HepG2 (cell line): ENCODE measurements at regions not wholly inside any gene's neighbourhood (a gene's known extent, or its start where the extent isn't known, plus 50 kb on each side); places are given as distances from the start of the nearest gene placed in this dataset.

Experiments used
- EP300 ChIP-seq, 3 experiments: sonication (generic) in 1 of 3; formaldehyde crosslinking in 1 of 3; IDR thresholded peaks; 2 replicates each; pipeline versions ENCODE4 v1.5.1 to v1.6.1; 2011 to 2020; ENCODE audit warnings: low read depth in 2 of 3, low read length in 2 of 3, borderline replicate concordance in 1 of 3, improper control_type of control experiment in 1 of 3, mild to moderate bottlenecking in 1 of 3, missing genetic modification reagents in 1 of 3, moderate library complexity in 1 of 3
- FOXC1 ChIP-seq: sonication (generic); formaldehyde crosslinking; IDR thresholded peaks from 2 replicates; pipeline ENCODE4 v1.8.0; 2022; ENCODE audit warnings: mild to moderate bottlenecking, missing genetic modification reagents, borderline replicate concordance
- FOXJ3 ChIP-seq: sonication (generic); formaldehyde crosslinking; IDR thresholded peaks from 2 replicates; pipeline ENCODE4 v1.4.0; 2020; ENCODE audit warnings: missing genetic modification reagents, mild to moderate bottlenecking, borderline replicate concordance
- HOXA5 ChIP-seq: sonication (generic); formaldehyde crosslinking; IDR thresholded peaks from 2 replicates; pipeline ENCODE4 v1.4.0; 2020; ENCODE audit warnings: missing genetic modification reagents
- MLLT10 ChIP-seq: sonication (generic); formaldehyde crosslinking; IDR thresholded peaks from 2 replicates; pipeline ENCODE4 v1.4.0; 2020; ENCODE audit warnings: missing genetic modification reagents
- MTF1 ChIP-seq: sonication (generic); formaldehyde crosslinking; IDR thresholded peaks from 2 replicates; pipeline ENCODE4 v1.5.0; 2020; ENCODE audit warnings: missing genetic modification reagents
- SNRNP70 ChIP-seq: fragments of 200-400 bp; formaldehyde crosslinking; IDR thresholded peaks from 2 replicates; pipeline ENCODE4 v1.6.1; 2017; ENCODE audit warnings: mild to moderate bottlenecking, low read depth, low read length, moderate library complexity
- ZFP37 ChIP-seq: sonication (generic); formaldehyde crosslinking; IDR thresholded peaks from 2 replicates; pipeline ENCODE4 v1.4.0; 2020; ENCODE audit warnings: missing genetic modification reagents, borderline replicate concordance
- ZNF598 ChIP-seq: sonication (generic); formaldehyde crosslinking; IDR thresholded peaks from 2 replicates; pipeline ENCODE4 v1.5.1; 2020; ENCODE audit warnings: mild to moderate bottlenecking, missing genetic modification reagents, borderline replicate concordance
- ZNF670 ChIP-seq: sonication (generic); formaldehyde crosslinking; IDR thresholded peaks from 2 replicates; pipeline ENCODE4 v1.8.0; 2022; ENCODE audit warnings: mild to moderate bottlenecking, missing genetic modification reagents, borderline replicate concordance
- TF ChIP-seq, protein P1 (sequence below): sonication (generic); formaldehyde crosslinking; IDR thresholded peaks from 2 replicates; pipeline ENCODE4 v1.4.0; 2020; ENCODE audit warnings: missing genetic modification reagents, borderline replicate concordance
- TF ChIP-seq, protein P2 (sequence below): sonication (generic); formaldehyde crosslinking; IDR thresholded peaks from 2 replicates; pipeline ENCODE4 v1.4.0; 2020; ENCODE audit warnings: low read depth, mild to moderate bottlenecking, missing genetic modification reagents
- TF ChIP-seq, protein P3 (sequence below): IDR thresholded peaks from 2 replicates; pipeline ENCODE4 v1.6.1; 2018; ENCODE audit warnings: missing genetic modification reagents, mild to moderate bottlenecking, missing compliant biosample characterization
- TF ChIP-seq, protein P4 (sequence below): sonication (generic); formaldehyde crosslinking; IDR thresholded peaks from 2 replicates; pipeline ENCODE4 v1.5.1; 2020; ENCODE audit warnings: missing genetic modification reagents, mild to moderate bottlenecking, borderline replicate concordance
- TF ChIP-seq, protein P5 (sequence below): IDR thresholded peaks from 2 replicates; pipeline ENCODE4 v1.6.1; 2012; ENCODE audit warnings: low read depth, low read length, improper control_type of control experiment
- TF ChIP-seq, protein P6 (sequence below): sonication (generic); formaldehyde crosslinking; conservative IDR thresholded peaks from 2 replicates; pipeline ENCODE4 v1.8.0; 2022; ENCODE audit warnings: mild to moderate bottlenecking, moderate library complexity, missing genetic modification reagents

DNA sequence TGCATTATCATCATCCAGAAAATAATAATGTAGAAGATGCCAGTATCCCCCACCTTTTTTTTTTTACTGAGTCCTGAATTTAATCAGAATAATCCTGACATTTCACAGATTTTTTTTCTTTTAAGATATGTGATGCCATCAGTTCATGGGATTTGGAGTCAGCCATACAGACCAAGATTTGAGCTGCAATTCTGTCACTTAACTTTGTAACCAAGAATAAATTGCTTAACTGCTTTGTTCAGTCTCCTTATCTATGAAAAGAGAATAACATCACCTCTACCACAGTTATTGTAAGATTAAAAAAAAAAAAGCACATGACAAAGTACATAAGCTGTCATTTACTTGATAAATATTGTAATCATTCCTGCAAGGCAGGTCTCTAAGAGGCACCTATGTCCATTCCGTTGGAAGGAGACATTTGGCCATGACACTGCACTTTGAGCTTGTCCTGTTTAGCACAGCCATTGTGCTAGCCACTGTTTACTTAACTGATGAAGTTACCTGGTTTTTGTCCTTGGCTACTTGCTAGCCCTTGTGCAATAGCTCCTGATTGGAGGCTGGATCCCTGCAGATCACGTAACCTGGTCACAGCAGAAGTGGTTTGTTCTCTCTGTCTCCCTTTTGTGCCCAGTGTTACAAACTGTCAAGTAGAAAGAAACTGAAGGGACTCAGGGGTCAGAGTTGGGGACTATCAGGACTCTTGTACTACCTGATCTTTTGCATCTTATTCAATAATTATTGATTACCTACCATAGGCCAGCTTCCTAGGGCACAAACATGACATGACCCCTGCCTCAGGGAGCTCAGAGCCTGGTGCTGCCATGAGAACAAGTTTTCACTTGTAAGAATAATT lies 306.0 kb downstream of the WDR72 start (continued):
- TF ChIP-seq, protein P1, sequence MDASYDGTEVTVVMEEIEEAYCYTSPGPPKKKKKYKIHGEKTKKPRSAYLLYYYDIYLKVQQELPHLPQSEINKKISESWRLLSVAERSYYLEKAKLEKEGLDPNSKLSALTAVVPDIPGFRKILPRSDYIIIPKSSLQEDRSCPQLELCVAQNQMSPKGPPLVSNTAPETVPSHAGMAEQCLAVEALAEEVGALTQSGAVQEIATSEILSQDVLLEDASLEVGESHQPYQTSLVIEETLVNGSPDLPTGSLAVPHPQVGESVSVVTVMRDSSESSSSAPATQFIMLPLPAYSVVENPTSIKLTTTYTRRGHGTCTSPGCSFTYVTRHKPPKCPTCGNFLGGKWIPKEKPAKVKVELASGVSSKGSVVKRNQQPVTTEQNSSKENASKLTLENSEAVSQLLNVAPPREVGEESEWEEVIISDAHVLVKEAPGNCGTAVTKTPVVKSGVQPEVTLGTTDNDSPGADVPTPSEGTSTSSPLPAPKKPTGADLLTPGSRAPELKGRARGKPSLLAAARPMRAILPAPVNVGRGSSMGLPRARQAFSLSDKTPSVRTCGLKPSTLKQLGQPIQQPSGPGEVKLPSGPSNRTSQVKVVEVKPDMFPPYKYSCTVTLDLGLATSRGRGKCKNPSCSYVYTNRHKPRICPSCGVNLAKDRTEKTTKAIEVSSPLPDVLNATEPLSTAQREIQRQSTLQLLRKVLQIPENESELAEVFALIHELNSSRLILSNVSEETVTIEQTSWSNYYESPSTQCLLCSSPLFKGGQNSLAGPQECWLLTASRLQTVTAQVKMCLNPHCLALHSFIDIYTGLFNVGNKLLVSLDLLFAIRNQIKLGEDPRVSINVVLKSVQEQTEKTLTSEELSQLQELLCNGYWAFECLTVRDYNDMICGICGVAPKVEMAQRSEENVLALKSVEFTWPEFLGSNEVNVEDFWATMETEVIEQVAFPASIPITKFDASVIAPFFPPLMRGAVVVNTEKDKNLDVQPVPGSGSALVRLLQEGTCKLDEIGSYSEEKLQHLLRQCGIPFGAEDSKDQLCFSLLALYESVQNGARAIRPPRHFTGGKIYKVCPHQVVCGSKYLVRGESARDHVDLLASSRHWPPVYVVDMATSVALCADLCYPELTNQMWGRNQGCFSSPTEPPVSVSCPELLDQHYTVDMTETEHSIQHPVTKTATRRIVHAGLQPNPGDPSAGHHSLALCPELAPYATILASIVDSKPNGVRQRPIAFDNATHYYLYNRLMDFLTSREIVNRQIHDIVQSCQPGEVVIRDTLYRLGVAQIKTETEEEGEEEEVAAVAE (CRISPR knock-in tag), result peak; percentile 87; the same call in 1 of the 2 replicates
- TF ChIP-seq, protein P2, sequence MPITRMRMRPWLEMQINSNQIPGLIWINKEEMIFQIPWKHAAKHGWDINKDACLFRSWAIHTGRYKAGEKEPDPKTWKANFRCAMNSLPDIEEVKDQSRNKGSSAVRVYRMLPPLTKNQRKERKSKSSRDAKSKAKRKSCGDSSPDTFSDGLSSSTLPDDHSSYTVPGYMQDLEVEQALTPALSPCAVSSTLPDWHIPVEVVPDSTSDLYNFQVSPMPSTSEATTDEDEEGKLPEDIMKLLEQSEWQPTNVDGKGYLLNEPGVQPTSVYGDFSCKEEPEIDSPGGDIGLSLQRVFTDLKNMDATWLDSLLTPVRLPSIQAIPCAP (CRISPR knock-in tag), result no peak
- TF ChIP-seq ZNF670 (CRISPR knock-in tag), result peak; percentile 71; the same call in 1 of the 2 replicates
- no peak for TF ChIP-seq SNRNP70
- TF ChIP-seq, protein P3, sequence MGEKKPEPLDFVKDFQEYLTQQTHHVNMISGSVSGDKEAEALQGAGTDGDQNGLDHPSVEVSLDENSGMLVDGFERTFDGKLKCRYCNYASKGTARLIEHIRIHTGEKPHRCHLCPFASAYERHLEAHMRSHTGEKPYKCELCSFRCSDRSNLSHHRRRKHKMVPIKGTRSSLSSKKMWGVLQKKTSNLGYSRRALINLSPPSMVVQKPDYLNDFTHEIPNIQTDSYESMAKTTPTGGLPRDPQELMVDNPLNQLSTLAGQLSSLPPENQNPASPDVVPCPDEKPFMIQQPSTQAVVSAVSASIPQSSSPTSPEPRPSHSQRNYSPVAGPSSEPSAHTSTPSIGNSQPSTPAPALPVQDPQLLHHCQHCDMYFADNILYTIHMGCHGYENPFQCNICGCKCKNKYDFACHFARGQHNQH (CRISPR knock-in tag), result peak; percentile 97
- peak; percentile 92 for TF ChIP-seq HOXA5 (CRISPR knock-in tag)
- TF ChIP-seq, protein P4, sequence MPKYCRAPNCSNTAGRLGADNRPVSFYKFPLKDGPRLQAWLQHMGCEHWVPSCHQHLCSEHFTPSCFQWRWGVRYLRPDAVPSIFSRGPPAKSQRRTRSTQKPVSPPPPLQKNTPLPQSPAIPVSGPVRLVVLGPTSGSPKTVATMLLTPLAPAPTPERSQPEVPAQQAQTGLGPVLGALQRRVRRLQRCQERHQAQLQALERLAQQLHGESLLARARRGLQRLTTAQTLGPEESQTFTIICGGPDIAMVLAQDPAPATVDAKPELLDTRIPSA (CRISPR knock-in tag), result no peak; the same call in 1 of the 2 replicates
- no peak for TF ChIP-seq ZFP37 (CRISPR knock-in tag)
- TF ChIP-seq FOXC1, result peak; percentile 66; the same call in 1 of the 2 replicates
- TF ChIP-seq, protein P5, sequence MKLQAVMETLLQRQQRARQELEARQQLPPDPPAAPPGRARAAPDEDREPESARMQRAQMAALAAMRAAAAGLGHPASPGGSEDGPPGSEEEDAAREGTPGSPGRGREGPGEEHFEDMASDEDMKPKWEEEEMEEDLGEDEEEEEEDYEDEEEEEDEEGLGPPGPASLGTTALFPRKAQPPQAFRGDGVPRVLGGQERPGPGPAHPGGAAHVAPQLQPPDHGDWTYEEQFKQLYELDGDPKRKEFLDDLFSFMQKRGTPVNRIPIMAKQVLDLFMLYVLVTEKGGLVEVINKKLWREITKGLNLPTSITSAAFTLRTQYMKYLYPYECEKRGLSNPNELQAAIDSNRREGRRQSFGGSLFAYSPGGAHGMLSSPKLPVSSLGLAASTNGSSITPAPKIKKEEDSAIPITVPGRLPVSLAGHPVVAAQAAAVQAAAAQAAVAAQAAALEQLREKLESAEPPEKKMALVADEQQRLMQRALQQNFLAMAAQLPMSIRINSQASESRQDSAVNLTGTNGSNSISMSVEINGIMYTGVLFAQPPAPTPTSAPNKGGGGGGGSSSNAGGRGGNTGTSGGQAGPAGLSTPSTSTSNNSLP, result peak; percentile 96
- no peak for TF ChIP-seq ZNF598 (CRISPR knock-in tag)
- no peak for TF ChIP-seq MLLT10 (CRISPR knock-in tag)
- TF ChIP-seq EP300 (IDR thresholded peaks at IDR 0.05; ENCODE audit: low read depth in 2 of 2, low read length in 2 of 2), result peak; percentile 97 to 100
- TF ChIP-seq EP300 (CRISPR knock-in tag; IDR thresholded peaks at IDR 0.05; ENCODE audit: borderline replicate concordance), result peak; percentile 100
- TF ChIP-seq MTF1, result no peak
- peak; percentile 99 for TF ChIP-seq FOXJ3 (CRISPR knock-in tag)
- TF ChIP-seq, protein P6, sequence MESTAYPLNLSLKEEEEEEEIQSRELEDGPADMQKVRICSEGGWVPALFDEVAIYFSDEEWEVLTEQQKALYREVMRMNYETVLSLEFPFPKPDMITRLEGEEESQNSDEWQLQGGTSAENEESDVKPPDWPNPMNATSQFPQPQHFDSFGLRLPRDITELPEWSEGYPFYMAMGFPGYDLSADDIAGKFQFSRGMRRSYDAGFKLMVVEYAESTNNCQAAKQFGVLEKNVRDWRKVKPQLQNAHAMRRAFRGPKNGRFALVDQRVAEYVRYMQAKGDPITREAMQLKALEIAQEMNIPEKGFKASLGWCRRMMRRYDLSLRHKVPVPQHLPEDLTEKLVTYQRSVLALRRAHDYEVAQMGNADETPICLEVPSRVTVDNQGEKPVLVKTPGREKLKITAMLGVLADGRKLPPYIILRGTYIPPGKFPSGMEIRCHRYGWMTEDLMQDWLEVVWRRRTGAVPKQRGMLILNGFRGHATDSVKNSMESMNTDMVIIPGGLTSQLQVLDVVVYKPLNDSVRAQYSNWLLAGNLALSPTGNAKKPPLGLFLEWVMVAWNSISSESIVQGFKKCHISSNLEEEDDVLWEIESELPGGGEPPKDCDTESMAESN (CRISPR knock-in tag), result peak; percentile 66; the same call in 1 of the 2 replicates
